Endothelial cell of umbilical vein (primary cell): ENCODE measurements at regions not wholly inside any gene's neighbourhood (a gene's known extent, or its start where the extent isn't known, plus 50 kb on each side); places are given as distances from the start of the nearest gene placed in this dataset.

ENCODE experiments used
- BruUV-seq: library from RNA; stranded (reverse); fragments of 400-500 nt; replicated peaks from 2 replicates; lab custom pipeline; 2021; lab: Mats Ljungman, UMichigan
- CTCF ChIA-PET: fragments of 300-600, 350-600 bp; sonication (Branson Sonifier 250); formaldehyde crosslinking; loops from one replicate; lab custom pipeline; 2021; ENCODE audit warnings: antibody characterized with exemption, inconsistent platforms; lab: Charles Lee
- POLR2A ChIA-PET: fragments of 300-600, 350-600 bp; sonication (Branson Sonifier 250); formaldehyde crosslinking; loops from one replicate; lab custom pipeline; 2021; ENCODE audit warnings: antibody characterized with exemption, inconsistent platforms; lab: Charles Lee
- DNase-seq: peaks from one replicate; pipeline ENCODE4 v3.0.0-alpha.2; 2011; ENCODE audit warnings: low read depth, low spot score
- FAIRE-seq: peaks from 2 replicates; lab custom pipeline; 2011; peaks lifted over from hg19 to GRCh38; lab: Jason Lieb, UNC
- H2AFZ ChIP-seq: 2 replicates; pipeline ENCODE4 v1.6.0; 2012; ENCODE audit warnings: low read depth, low read length, control low read depth, inconsistent platforms
- H3K27ac ChIP-seq: 2 replicates; pipeline ENCODE4 v1.5.1; 2011; ENCODE audit warnings: low read depth, mild to moderate bottlenecking, control low read depth, low read length, moderate library complexity; ENCODE audit not compliant: insufficient read depth
- H3K27me3 ChIP-seq, 2 experiments: 2 replicates each; pipeline versions ENCODE4 v1.6.0 to v1.6.1; 2011; ENCODE audit warnings: low read length in 2 of 2, mixed read lengths in 1 of 2; ENCODE audit not compliant: control insufficient read depth in 2 of 2, insufficient read depth in 2 of 2
- H3K36me3 ChIP-seq, 2 experiments: 2 replicates in 1 of 2; 3 replicates in 1 of 2; pipeline ENCODE4 v1.5.1; 2011; ENCODE audit warnings: low read length in 2 of 2, mild to moderate bottlenecking in 1 of 2, moderate library complexity in 1 of 2; ENCODE audit not compliant: control insufficient read depth in 2 of 2, insufficient read depth in 2 of 2; ENCODE audit errors: extremely low read depth in 1 of 2
- H3K4me1 ChIP-seq: 3 replicates; pipeline ENCODE4 v1.5.1; 2011; ENCODE audit warnings: mild to moderate bottlenecking, low read length; ENCODE audit not compliant: control insufficient read depth, insufficient read depth; ENCODE audit errors: extremely low read depth
- H3K4me2 ChIP-seq: 2 replicates; pipeline ENCODE4 v1.6.1; 2011; ENCODE audit warnings: low read length, control low read depth, mixed read lengths; ENCODE audit not compliant: insufficient read depth
- H3K4me3 ChIP-seq, 3 experiments: fragments of 200-600 bp in 1 of 3; sonication (generic), shearing (Covaris generic) in 1 of 3; replicated peaks in 1 of 3; 2 replicates each; pipeline ENCODE4 v1.5.1; 2011 to 2016; ENCODE audit warnings: control low read depth in 3 of 3, low read length in 3 of 3, mild to moderate bottlenecking in 2 of 3, inconsistent platforms in 1 of 3, low read depth in 1 of 3, moderate library complexity in 1 of 3; ENCODE audit not compliant: insufficient read depth in 1 of 3
- H3K79me2 ChIP-seq: 2 replicates; pipeline ENCODE4 v1.6.0; 2012; ENCODE audit warnings: low read length, inconsistent platforms; ENCODE audit not compliant: control insufficient read depth, insufficient read depth
- H3K9ac ChIP-seq: replicated peaks from 2 replicates; pipeline ENCODE3; 2011; ENCODE audit warnings: low read length, control low read depth; ENCODE audit not compliant: insufficient read depth; ENCODE audit errors: extremely low read depth
- H3K9me1 ChIP-seq: replicated peaks from 3 replicates; pipeline ENCODE4 v1.6.0; 2011; ENCODE audit warnings: mild to moderate bottlenecking, low read length; ENCODE audit not compliant: control insufficient read depth, insufficient read depth; ENCODE audit errors: extremely low read depth
- H3K9me3 ChIP-seq: replicated peaks from 2 replicates; pipeline ENCODE4 v1.5.1; 2012; ENCODE audit warnings: low read length, inconsistent platforms; ENCODE audit not compliant: control insufficient read depth, insufficient read depth
- H4K20me1 ChIP-seq: replicated peaks from 2 replicates; pipeline ENCODE3; 2011; ENCODE audit warnings: mild to moderate bottlenecking, low read length; ENCODE audit not compliant: control insufficient read depth, insufficient read depth; ENCODE audit errors: extremely low read depth
- EZH2 ChIP-seq: IDR thresholded peaks from 2 replicates; pipeline ENCODE4 v1.6.1; 2012; ENCODE audit warnings: borderline replicate concordance, low read depth, mild to moderate bottlenecking, moderate library complexity, low read length, inconsistent platforms; ENCODE audit not compliant: severe bottlenecking
- FOS ChIP-seq: IDR thresholded peaks from 2 replicates; pipeline ENCODE4 v1.6.1; 2011; ENCODE audit warnings: mild to moderate bottlenecking, low read length, moderate library complexity, borderline replicate concordance; ENCODE audit not compliant: insufficient read depth
- GATA2 ChIP-seq: IDR thresholded peaks from 2 replicates; pipeline ENCODE4 v1.7.0; 2011; ENCODE audit warnings: low read depth, mild to moderate bottlenecking, moderate library complexity, mixed read lengths, low read length; ENCODE audit not compliant: insufficient read length, insufficient read depth
- JUN ChIP-seq: IDR thresholded peaks from 2 replicates; pipeline ENCODE4 v1.6.1; 2011; ENCODE audit warnings: borderline replicate concordance, low read depth; ENCODE audit not compliant: insufficient read length, insufficient read depth
- MYC ChIP-seq: IDR thresholded peaks from one replicate; pipeline ENCODE4 v1.6.1; 2011; ENCODE audit warnings: mild to moderate bottlenecking, low read depth, low read length
- POLR2A ChIP-seq: IDR thresholded peaks from 2 replicates; pipeline ENCODE4 v1.6.1; 2012; ENCODE audit warnings: low read depth, mild to moderate bottlenecking, control low read depth, low read length
- POLR2AphosphoS5 ChIP-seq: IDR thresholded peaks from 2 replicates; pipeline ENCODE4 v1.6.1; 2012; ENCODE audit warnings: low read depth, mild to moderate bottlenecking, control low read depth, low read length, moderate library complexity; ENCODE audit not compliant: insufficient read depth
- dilution Hi-C: fragments of 300-500 bp; cut with MboI; formaldehyde crosslinking; loops from one replicate; pipeline ENCODE4 v1.15.0; 2019; ENCODE audit warnings: low sequenced_read_pairs; ENCODE audit not compliant: extremely low pct_ligation_motif_present
- intact Hi-C: fragments of 100-400 bp; cut with micrococcal nuclease; formaldehyde crosslinking; loops from one replicate; pipeline ENCODE4 v1.10.0; 2022
- TF ChIP-seq, protein P1 (sequence below): IDR thresholded peaks from 2 replicates; pipeline ENCODE4 v1.6.1; 2011; ENCODE audit not compliant: insufficient read depth, insufficient read length
- TF ChIP-seq, protein P2 (sequence below), 2 donors: IDR thresholded peaks; 1 replicate in 1 of 2; 2 replicates in 1 of 2; pipeline ENCODE4 v1.5.1; 2011; ENCODE audit warnings: low read length in 2 of 2, mild to moderate bottlenecking in 2 of 2, moderate library complexity in 2 of 2, control low read depth in 1 of 2, inconsistent platforms in 1 of 2, low read depth in 1 of 2; ENCODE audit not compliant: insufficient read depth in 1 of 2; ENCODE audit errors: extremely low read depth in 1 of 2

GRCh38 chr9:99594056-99594780 lies 227.5 kb upstream of the NR4A3 start:
- no peak for FAIRE-seq
- Histone ChIP-seq H3K27me3 (no peaks in the 10 kb centered on the region), H3K9ac (no peak overlapping the region), H2AFZ (no peak overlapping the region), H3K9me3 (no peaks in the 10 kb centered on the region), H3K27ac (no peak overlapping the region), H3K79me2 (no peaks in the 10 kb centered on the region), H3K9me1 (no peaks in the 10 kb centered on the region), H3K4me3 (no peak overlapping the region), H4K20me1 (no peaks in the 10 kb centered on the region), H3K4me2 (no peak overlapping the region), H3K36me3 (no peaks in the 10 kb centered on the region), H3K4me1 (no peaks in the 10 kb centered on the region)
- dilution Hi-C loops = no loop called here
- intact Hi-C loops = no loop called here
- TF ChIP-seq GATA2 (no peak), EZH2 (no peak), JUN (no peak), POLR2A (no peak), POLR2AphosphoS5 (no peak), FOS (no peak), MYC (no peak)
- TF ChIP-seq, protein P1, sequence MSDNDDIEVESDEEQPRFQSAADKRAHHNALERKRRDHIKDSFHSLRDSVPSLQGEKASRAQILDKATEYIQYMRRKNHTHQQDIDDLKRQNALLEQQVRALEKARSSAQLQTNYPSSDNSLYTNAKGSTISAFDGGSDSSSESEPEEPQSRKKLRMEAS = no peak
- TF ChIP-seq, protein P2, sequence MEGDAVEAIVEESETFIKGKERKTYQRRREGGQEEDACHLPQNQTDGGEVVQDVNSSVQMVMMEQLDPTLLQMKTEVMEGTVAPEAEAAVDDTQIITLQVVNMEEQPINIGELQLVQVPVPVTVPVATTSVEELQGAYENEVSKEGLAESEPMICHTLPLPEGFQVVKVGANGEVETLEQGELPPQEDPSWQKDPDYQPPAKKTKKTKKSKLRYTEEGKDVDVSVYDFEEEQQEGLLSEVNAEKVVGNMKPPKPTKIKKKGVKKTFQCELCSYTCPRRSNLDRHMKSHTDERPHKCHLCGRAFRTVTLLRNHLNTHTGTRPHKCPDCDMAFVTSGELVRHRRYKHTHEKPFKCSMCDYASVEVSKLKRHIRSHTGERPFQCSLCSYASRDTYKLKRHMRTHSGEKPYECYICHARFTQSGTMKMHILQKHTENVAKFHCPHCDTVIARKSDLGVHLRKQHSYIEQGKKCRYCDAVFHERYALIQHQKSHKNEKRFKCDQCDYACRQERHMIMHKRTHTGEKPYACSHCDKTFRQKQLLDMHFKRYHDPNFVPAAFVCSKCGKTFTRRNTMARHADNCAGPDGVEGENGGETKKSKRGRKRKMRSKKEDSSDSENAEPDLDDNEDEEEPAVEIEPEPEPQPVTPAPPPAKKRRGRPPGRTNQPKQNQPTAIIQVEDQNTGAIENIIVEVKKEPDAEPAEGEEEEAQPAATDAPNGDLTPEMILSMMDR (IDR thresholded peaks at IDR 0.05; ENCODE audit: extremely low read depth in 1 of 2, insufficient read depth in 1 of 2, low read depth in 1 of 2, low read length in 2 of 2) = no peak
- ChIA-PET CTCF (interaction anchor here (1.1 kb wide), 1 partner anchor 124 kb away, joined by 3 read pairs; no protein-coding TSS in a partner anchor), POLR2A (no interaction called here)
- BruUV-seq = no TSS peak
- DNase-seq = no peak
